Activated CD4-positive, alpha-beta T cell treated with anti-CD3 and anti-CD28 coated beads, Interleukin-2, amount 10 ng/mL, durations not matched to agents 24 days and 14 days (primary cell): ENCODE measurements at regions not wholly inside any gene's neighbourhood (a gene's known extent, or its start where the extent isn't known, plus 50 kb on each side); places are given as distances from the start of the nearest gene placed in this dataset.
"Not testable (repeated sequence)": the region's sequence is repeated elsewhere in the genome, so short reads cannot be mapped to it uniquely, and the experiment has no call there.

ENCODE experiments used
- DNase-seq: peaks from one replicate; pipeline ENCODE4 v3.0.0; 2022
- H3K27ac Mint-ChIP-seq: one replicate; pipeline ENCODE4 v1.8.0; 2022; ENCODE audit warnings: mild to moderate bottlenecking, mixed read lengths
- H3K27me3 Mint-ChIP-seq: one replicate; pipeline ENCODE4 v1.8.0; 2022; ENCODE audit warnings: mixed read lengths
- H3K36me3 Mint-ChIP-seq: one replicate; pipeline ENCODE4 v1.8.0; 2022; ENCODE audit warnings: low read depth, mild to moderate bottlenecking, mixed read lengths
- H3K4me1 Mint-ChIP-seq: one replicate; pipeline ENCODE4 v1.8.0; 2021; ENCODE audit warnings: mixed read lengths
- H3K4me3 Mint-ChIP-seq: one replicate; pipeline ENCODE4 v1.8.0; 2022; ENCODE audit warnings: mild to moderate bottlenecking, moderate library complexity, mixed read lengths
- H3K9me3 Mint-ChIP-seq: one replicate; pipeline ENCODE4 v1.8.0; 2021; ENCODE audit warnings: mixed read lengths
- intact Hi-C: fragments of 100-400 bp; cut with micrococcal nuclease; formaldehyde crosslinking; loops from one replicate; pipeline ENCODE4 v1.15.1; 2023

DNA sequence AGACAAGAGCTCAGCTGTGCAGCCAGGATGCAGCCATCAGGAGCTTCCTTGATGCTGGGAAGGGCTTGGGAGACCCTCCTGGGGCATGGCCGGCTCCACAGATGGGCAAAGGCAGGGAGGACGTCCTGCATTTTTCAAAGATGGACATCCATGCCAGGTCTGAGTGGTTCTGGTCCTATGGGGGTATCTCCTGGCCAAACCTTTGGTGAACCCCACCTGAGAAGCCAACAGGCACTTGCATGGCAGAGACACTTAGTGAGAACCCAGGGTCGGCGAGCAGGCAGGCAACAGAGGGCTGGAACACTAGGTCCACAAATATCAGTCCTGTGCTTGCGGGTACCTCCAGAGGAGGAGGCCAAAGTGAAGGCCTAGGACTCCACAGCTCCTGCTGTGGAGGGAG is 70.0 kb downstream of the KCTD15 start:
- Mint-ChIP-seq H3K27ac (no peak overlapping the region), H3K4me1 (no peaks in the 10 kb centered on the region), H3K36me3 (no peaks in the 10 kb centered on the region), H3K4me3 (no peak overlapping the region), H3K9me3 (no peaks in the 10 kb centered on the region), H3K27me3 (peaks cover 6% of the 10 kb centered on the region)
- no peak for DNase-seq
- intact Hi-C loops: no loop called here

GRCh38 chr19:33868076-33868735 is 71.5 kb downstream of the KCTD15 start:
- Mint-ChIP-seq H3K27me3 (peaks cover 6% of the 10 kb centered on the region), H3K36me3 (no peaks in the 10 kb centered on the region), H3K27ac (no peak overlapping the region), H3K4me1 (no peaks in the 10 kb centered on the region), H3K4me3 (no peak overlapping the region), H3K9me3 (no peaks in the 10 kb centered on the region)
- intact Hi-C loops: no loop called here
- no peak for DNase-seq

DNA sequence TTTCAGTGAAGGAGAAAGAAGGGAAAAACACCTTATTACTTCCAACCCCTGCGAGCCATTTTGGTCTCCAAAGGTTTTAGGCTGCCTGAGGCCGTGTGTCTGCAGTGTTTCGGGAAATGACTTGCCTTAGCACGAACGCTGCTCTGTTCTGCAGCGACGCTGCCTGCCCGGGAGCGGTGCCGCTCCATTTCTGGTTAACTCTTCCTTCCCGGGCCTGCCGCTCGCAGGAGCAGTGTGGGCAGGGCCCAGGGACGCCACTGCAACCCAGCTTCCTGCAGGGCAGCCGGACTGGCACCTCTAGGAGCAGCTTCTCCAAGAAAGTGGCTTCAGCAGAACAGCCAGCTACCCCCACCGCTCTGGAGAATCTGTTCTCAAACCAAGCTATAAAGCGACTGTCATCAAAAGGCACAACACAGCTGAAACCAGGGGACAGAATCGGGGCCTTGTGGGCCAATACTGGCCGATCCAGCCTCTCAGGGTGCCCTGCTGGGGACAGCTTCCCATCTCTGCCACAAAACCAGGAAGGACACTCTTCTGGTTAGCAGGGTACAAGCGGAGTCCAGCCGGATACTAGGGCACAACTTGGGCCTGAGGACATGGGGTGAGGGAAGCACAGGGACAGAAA is 72.2 kb downstream of the KCTD15 start:
- no peak overlapping the region for H3K4me3 Mint-ChIP-seq
- no peak for DNase-seq
- intact Hi-C loops: no loop called here
- H3K4me1 Mint-ChIP-seq: no peaks in the 10 kb centered on the region
- H3K27me3 Mint-ChIP-seq: peaks cover 6% of the 10 kb centered on the region
- no peak overlapping the region for H3K27ac Mint-ChIP-seq
- H3K9me3 Mint-ChIP-seq: no peaks in the 10 kb centered on the region
- H3K36me3 Mint-ChIP-seq: no peaks in the 10 kb centered on the region

- H3K4me1 Mint-ChIP-seq, intact Hi-C loops, H3K9me3 Mint-ChIP-seq, DNase-seq, H3K27me3 Mint-ChIP-seq, H3K27ac Mint-ChIP-seq, H3K36me3 Mint-ChIP-seq, H3K4me3 Mint-ChIP-seq: not testable (repeated sequence)
These were observed 73.7 kb downstream of the KCTD15 start for GRCh38 chr19:33870298-33870932.

DNA sequence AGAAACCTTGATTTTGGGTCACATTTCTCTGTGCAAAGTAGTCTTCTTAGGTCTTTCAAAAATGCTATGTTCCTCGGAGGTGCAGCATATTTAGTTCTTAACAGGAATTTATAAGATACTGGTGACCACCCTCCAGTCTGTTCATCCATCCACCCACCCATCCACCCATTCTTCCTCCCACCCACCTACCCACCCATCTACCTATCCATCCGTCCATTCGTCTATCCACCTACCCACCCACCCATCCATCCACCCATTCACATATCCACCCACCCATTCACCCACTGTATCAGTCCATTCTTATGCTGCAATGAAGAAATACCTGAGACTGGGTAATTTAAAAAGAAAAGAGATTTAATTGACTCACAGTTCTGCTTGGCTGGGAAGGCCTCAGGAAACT is 74.9 kb downstream of the KCTD15 start:
- no peak overlapping the region for H3K4me3 Mint-ChIP-seq
- no peaks in the 10 kb centered on the region for H3K9me3 Mint-ChIP-seq
- no peak overlapping the region for H3K27ac Mint-ChIP-seq
- H3K27me3 Mint-ChIP-seq: peaks cover 6% of the 10 kb centered on the region
- intact Hi-C loops: no loop called here
- no peaks in the 10 kb centered on the region for H3K36me3 Mint-ChIP-seq
- DNase-seq: no peak
- no peaks in the 10 kb centered on the region for H3K4me1 Mint-ChIP-seq

DNA sequence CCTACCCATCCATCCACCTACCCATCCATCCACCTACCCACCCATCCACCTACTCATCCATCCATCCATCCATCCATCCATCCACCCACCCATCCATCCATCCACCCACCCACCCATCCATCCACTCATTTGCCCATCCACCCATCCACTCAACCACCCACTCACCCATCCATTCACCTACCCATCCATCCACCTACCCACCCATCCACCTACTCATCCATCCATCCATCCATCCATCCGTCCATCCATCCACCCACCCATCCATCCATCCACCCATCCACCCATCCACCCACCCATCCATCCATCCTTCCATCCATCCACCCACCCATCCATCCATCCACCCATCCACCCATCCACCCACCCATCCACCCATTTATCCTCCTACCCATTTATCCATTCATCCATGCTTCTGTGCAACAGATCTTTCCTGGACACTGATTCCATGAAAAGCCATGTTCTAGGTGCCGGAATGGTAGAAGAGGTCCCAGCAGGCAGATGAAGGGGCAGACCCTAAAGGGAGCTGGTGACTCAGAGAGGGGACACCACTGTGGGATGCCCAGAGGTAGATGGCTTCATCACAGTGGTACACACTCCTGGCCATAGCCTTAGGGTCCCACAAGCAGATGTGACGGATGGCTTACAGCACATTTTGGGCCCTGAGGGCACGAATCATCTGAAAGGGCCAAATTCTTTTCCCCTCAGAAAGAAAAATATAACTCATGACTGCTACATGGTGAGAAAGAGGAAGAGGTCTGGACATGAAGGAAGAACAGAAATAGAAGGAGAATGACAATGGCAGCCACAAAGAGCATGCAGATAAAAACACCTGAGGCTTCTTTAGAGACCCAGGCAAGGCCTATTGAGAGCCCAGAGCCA is 76.0 kb downstream of the KCTD15 start:
- intact Hi-C loops: no loop called here
- Mint-ChIP-seq H3K27me3 (peaks cover 6% of the 10 kb centered on the region), H3K36me3 (no peaks in the 10 kb centered on the region), H3K4me3 (no peak overlapping the region), H3K9me3 (no peaks in the 10 kb centered on the region), H3K27ac (no peak overlapping the region), H3K4me1 (no peaks in the 10 kb centered on the region)
- no peak for DNase-seq

DNA sequence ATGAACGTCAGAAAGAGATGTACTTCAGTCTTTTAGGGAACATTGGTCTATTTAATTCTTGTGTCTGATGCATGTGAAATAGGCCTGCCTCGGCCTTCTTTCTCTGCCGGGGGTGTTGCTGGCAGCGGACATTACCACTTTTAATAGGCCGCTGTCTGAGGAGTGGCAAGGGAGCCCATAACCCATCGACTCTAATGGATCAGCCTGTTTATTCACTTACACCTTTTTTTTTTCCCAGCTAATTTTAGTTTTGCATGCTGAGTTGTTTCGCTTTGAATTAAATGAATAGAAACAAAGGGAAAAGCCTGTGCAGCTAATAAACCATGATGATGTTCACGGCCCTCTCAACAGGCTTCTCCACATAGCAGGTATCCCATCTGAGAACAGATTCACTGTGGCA is 78.4 kb downstream of the KCTD15 start:
- Mint-ChIP-seq H3K27ac (no peak overlapping the region), H3K4me1 (no peaks in the 10 kb centered on the region), H3K9me3 (no peaks in the 10 kb centered on the region), H3K4me3 (no peak overlapping the region), H3K27me3 (no peaks in the 10 kb centered on the region), H3K36me3 (no peaks in the 10 kb centered on the region)
- DNase-seq: no peak
- intact Hi-C loops: no loop called here

GRCh38 chr19:33876192-33876591 is 79.5 kb downstream of the KCTD15 start:
- no peaks in the 10 kb centered on the region for H3K4me1 Mint-ChIP-seq
- H3K36me3 Mint-ChIP-seq: no peaks in the 10 kb centered on the region
- no peak for DNase-seq
- H3K4me3 Mint-ChIP-seq: no peak overlapping the region
- intact Hi-C loops: no loop called here
- H3K27me3 Mint-ChIP-seq: no peaks in the 10 kb centered on the region
- no peak overlapping the region for H3K27ac Mint-ChIP-seq
- H3K9me3 Mint-ChIP-seq: no peaks in the 10 kb centered on the region

DNA sequence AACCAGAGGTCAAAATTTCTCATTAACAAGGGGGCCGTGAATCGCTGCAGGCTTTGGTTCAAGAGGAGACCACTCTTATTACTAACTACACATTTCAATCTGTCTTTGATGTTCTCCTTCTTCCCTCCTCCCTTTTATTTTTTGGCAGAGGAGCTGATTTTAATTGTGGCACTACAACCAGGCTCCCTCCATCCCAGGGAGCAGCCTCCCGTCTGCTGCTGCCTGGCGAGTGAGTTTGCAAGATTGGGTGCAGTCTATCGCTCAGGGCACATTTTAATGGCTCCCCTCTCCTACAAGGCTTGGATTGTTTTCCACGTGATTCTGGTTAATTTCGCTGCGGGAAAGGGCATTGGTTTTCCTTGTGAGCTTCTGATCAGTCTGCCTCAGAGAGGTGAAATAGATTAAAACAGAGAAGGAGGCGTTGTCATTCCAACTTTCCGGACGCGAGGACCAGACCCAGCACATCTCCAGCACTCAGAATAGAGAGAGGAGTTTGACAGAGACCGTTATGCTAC is 81.4 kb downstream of the KCTD15 start:
- no peaks in the 10 kb centered on the region for H3K4me1 Mint-ChIP-seq
- no peaks in the 10 kb centered on the region for H3K27me3 Mint-ChIP-seq
- no peak overlapping the region for H3K27ac Mint-ChIP-seq
- H3K4me3 Mint-ChIP-seq: no peak overlapping the region
- no peaks in the 10 kb centered on the region for H3K9me3 Mint-ChIP-seq
- intact Hi-C loops: no loop called here
- no peaks in the 10 kb centered on the region for H3K36me3 Mint-ChIP-seq
- no peak for DNase-seq

GRCh38 chr19:33878910-33879810 is 82.5 kb downstream of the KCTD15 start:
- intact Hi-C loops: no loop called here

GRCh38 chr19:33879818-33880575 is 83.3 kb downstream of the KCTD15 start:
- Mint-ChIP-seq H3K36me3 (no peaks in the 10 kb centered on the region), H3K27me3 (peaks cover under 1% of the 10 kb centered on the region), H3K9me3 (no peaks in the 10 kb centered on the region), H3K4me1 (no peaks in the 10 kb centered on the region), H3K27ac (no peak overlapping the region), H3K4me3 (no peak overlapping the region)
- DNase-seq: no peak
- intact Hi-C loops: no loop called here

More at GRCh38 chr19:33878910-33879810, 82.5 kb downstream of the KCTD15 start:
- no peak overlapping the region for H3K4me3 Mint-ChIP-seq
- no peaks in the 10 kb centered on the region for H3K27me3 Mint-ChIP-seq
- no peaks in the 10 kb centered on the region for H3K4me1 Mint-ChIP-seq
- no peak overlapping the region for H3K27ac Mint-ChIP-seq
- no peaks in the 10 kb centered on the region for H3K36me3 Mint-ChIP-seq
- no peak for DNase-seq
- no peaks in the 10 kb centered on the region for H3K9me3 Mint-ChIP-seq

- Mint-ChIP-seq H3K4me1 (no peaks in the 10 kb centered on the region), H3K27ac (no peak overlapping the region), H3K9me3 (no peaks in the 10 kb centered on the region), H3K36me3 (no peaks in the 10 kb centered on the region), H3K27me3 (peaks cover 3% of the 10 kb centered on the region), H3K4me3 (no peak overlapping the region)
- intact Hi-C loops: no loop called here
- no peak for DNase-seq
These were observed 87.3 kb downstream of the KCTD15 start for GRCh38 chr19:33883859-33884519.
